OCI-LY1 (cell line): ENCODE measurements at regions not wholly inside any gene's neighbourhood (a gene's known extent, or its start where the extent isn't known, plus 50 kb on each side); places are given as distances from the start of the nearest gene placed in this dataset.
"Not testable (repeated sequence)": the region's sequence is repeated elsewhere in the genome, so short reads cannot be mapped to it uniquely, and the experiment has no call there.

Source experiments
- H2AFZ ChIP-seq: fragments of 200-600 bp; sonication (generic), shearing (Covaris generic); 2 replicates; pipeline ENCODE4 v1.6.0; 2014; ENCODE audit warnings: antibody characterized with exemption, mild to moderate bottlenecking, low read length
- H3F3A ChIP-seq: fragments of 200-600 bp; sonication (generic), shearing (Covaris generic); 2 replicates; pipeline ENCODE4 v1.6.0; 2014; ENCODE audit warnings: mild to moderate bottlenecking, antibody characterized with exemption, low read length, moderate library complexity; ENCODE audit not compliant: insufficient read depth
- H3K27ac ChIP-seq: fragments of 200-600 bp; sonication (generic); 2 replicates; pipeline ENCODE4 v1.5.1; 2014; ENCODE audit warnings: low read length, mixed run types, mild to moderate bottlenecking, low read depth; ENCODE audit not compliant: poor library complexity, severe bottlenecking
- H3K27me3 ChIP-seq: fragments of 200-600 bp; sonication (generic); 2 replicates; pipeline ENCODE4 v1.6.0; 2014; ENCODE audit warnings: antibody characterized with exemption, mild to moderate bottlenecking, low read length, moderate library complexity; ENCODE audit not compliant: insufficient read depth
- H3K36me3 ChIP-seq: fragments of 200-600 bp; sonication (generic); 2 replicates; pipeline ENCODE4 v1.6.1; 2014; ENCODE audit warnings: mild to moderate bottlenecking, antibody characterized with exemption, low read length, moderate library complexity, mixed read lengths; ENCODE audit not compliant: insufficient read depth
- H3K4me1 ChIP-seq: fragments of 200-600 bp; sonication (generic); 2 replicates; pipeline ENCODE4 v1.5.1; 2014; ENCODE audit warnings: mild to moderate bottlenecking, low read length, moderate library complexity; ENCODE audit not compliant: insufficient read depth, severe bottlenecking
- H3K4me2 ChIP-seq: fragments of 200-600 bp; sonication (generic), shearing (Covaris generic); 2 replicates; pipeline ENCODE4 v1.6.1; 2014; ENCODE audit warnings: low read length
- H3K4me3 ChIP-seq: fragments of 200-600 bp; sonication (generic); 2 replicates; pipeline ENCODE4 v1.5.1; 2014; ENCODE audit warnings: low read length, low read depth, mild to moderate bottlenecking, mixed read lengths; ENCODE audit not compliant: poor library complexity, severe bottlenecking
- H3K79me2 ChIP-seq: fragments of 200-600 bp; shearing (Covaris generic); 2 replicates; pipeline ENCODE4 v1.6.1; 2016; ENCODE audit warnings: mixed run types, low read length, mixed read lengths; ENCODE audit not compliant: insufficient read depth
- H3K9ac ChIP-seq: fragments of 200-600 bp; sonication (generic), shearing (Covaris generic); 2 replicates; pipeline ENCODE4 v1.6.1; 2014; ENCODE audit warnings: mild to moderate bottlenecking, low read length, mixed read lengths
- H3K9me2 ChIP-seq: fragments of 200-600 bp; sonication (generic), shearing (Covaris generic); 2 replicates; pipeline ENCODE4 v1.6.1; 2014; ENCODE audit warnings: low read depth, mild to moderate bottlenecking, low read length, mixed read lengths
- H3K9me3 ChIP-seq: fragments of 200-600 bp; shearing (Covaris generic); 2 replicates; pipeline ENCODE4 v1.6.1; 2014; ENCODE audit warnings: low read length, mixed read lengths
- H4K20me1 ChIP-seq: fragments of 200-600 bp; sonication (generic), shearing (Covaris generic); 2 replicates; pipeline ENCODE4 v1.6.0; 2016; ENCODE audit warnings: mild to moderate bottlenecking, low read length; ENCODE audit not compliant: insufficient read depth
- CTCF ChIP-seq: fragments of 200-600 bp; sonication (generic), shearing (Covaris generic); IDR thresholded peaks from 2 replicates; pipeline ENCODE4 v1.5.1; 2017; ENCODE audit warnings: mild to moderate bottlenecking, antibody characterized with exemption, low read length, moderate library complexity, mixed read lengths
- EZH2 ChIP-seq: fragments of 200-600 bp; sonication (generic), shearing (Covaris generic); IDR thresholded peaks from 2 replicates; pipeline ENCODE4 v1.8.0; 2017; ENCODE audit warnings: borderline replicate concordance, mixed run types, mild to moderate bottlenecking, antibody characterized with exemption, low read length, moderate library complexity, mixed read lengths

DNA sequence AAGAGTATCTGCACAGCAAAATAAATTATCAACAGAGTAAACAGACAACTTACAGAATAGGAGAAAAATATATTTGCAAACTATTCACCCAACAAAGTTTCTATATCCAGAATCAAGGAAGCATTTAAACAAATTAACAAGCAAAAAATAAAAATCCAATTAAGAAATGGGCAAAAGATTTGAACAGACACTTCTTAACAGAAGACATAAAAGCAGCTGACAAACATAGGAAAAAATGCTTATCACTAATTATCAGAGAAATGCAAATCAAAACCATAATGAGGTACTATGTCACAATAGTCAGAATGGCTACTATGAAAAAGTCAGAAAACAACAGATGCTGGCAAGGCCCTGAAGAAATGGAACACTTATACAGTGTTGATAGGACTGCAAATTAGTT lies 434.2 kb upstream of the ADGRB3 start:
- Histone ChIP-seq H3K79me2 (no peaks in the 10 kb centered on the region), H3K4me2 (no peak overlapping the region), H3K9ac (no peak overlapping the region), H3K27ac (no peak overlapping the region), H3K36me3 (no peaks in the 10 kb centered on the region), H3K27me3 (no peaks in the 10 kb centered on the region), H3F3A (no peaks in the 10 kb centered on the region), H2AFZ (no peak overlapping the region), H3K9me2 (no peaks in the 10 kb centered on the region), H3K4me1 (no peaks in the 10 kb centered on the region), H3K9me3 (no peaks in the 10 kb centered on the region; the same call in 1 of the 2 replicates), H3K4me3 (no peak overlapping the region), H4K20me1 (no peaks in the 10 kb centered on the region)
- TF ChIP-seq EZH2 (no peak), CTCF (no peak)

DNA sequence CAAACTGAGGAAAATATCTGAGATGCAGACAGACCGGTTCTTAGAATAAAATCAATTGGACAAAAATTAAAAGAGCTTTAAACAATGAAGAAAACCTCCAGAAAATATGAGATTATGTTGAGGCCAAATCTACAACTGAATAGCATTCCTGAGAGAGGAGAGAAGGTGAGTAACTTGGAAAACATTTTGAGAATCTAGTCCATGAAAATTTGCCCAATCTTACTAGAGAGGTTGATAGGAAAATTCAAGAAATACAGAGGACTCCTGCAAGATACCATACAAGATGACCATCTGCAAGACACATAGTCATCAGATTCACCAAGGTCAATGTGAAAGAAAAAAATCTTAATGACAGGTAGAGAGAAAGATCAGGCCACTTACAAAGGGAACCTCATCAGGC lies 437.7 kb upstream of the ADGRB3 start:
- no peaks in the 10 kb centered on the region for H3K27me3 ChIP-seq
- H3K36me3 ChIP-seq = no peaks in the 10 kb centered on the region
- H2AFZ ChIP-seq = peak overlapping the region; percentile 91
- no peak overlapping the region for H3K4me2 ChIP-seq
- H4K20me1 ChIP-seq = no peaks in the 10 kb centered on the region
- H3F3A ChIP-seq = no peaks in the 10 kb centered on the region
- no peak overlapping the region for H3K4me3 ChIP-seq
- no peaks in the 10 kb centered on the region; the same call in 1 of the 2 replicates for H3K9me3 ChIP-seq
- TF ChIP-seq CTCF = no peak
- no peak for TF ChIP-seq EZH2
- H3K9me2 ChIP-seq = no peaks in the 10 kb centered on the region
- H3K79me2 ChIP-seq = no peaks in the 10 kb centered on the region
- no peak overlapping the region for H3K27ac ChIP-seq
- no peak overlapping the region for H3K9ac ChIP-seq
- no peaks in the 10 kb centered on the region for H3K4me1 ChIP-seq

DNA sequence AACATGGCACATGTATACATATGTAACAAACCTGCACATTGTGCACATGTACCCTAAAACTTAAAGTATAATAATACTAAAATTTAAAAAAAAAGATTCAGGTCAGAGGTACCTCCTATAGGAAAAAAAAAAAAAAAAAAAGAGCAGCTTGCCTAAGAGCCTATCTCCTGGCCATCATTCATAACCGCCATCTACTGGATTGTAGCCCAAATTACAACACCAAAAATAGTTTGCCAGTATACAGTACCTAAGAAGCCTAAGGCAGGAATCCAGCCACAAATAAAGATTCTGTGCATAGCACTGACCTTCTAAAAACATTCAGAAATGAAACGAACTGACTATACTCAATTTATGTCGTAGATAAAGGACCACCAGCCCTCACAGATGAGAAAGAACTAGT lies 438.4 kb upstream of the ADGRB3 start:
- no peaks in the 10 kb centered on the region for H3K4me1 ChIP-seq
- H3K4me2 ChIP-seq = no peak overlapping the region
- no peaks in the 10 kb centered on the region; the same call in 1 of the 2 replicates for H3K9me3 ChIP-seq
- peak overlapping the region; percentile 91 for H2AFZ ChIP-seq
- no peaks in the 10 kb centered on the region for H3K36me3 ChIP-seq
- no peak overlapping the region for H3K27ac ChIP-seq
- H3K79me2 ChIP-seq = no peaks in the 10 kb centered on the region
- no peaks in the 10 kb centered on the region for H4K20me1 ChIP-seq
- H3K9me2 ChIP-seq = no peaks in the 10 kb centered on the region
- no peak overlapping the region for H3K9ac ChIP-seq
- TF ChIP-seq EZH2 (no peak), CTCF (peak; percentile 63)
- no peak overlapping the region for H3K4me3 ChIP-seq
- H3K27me3 ChIP-seq = no peaks in the 10 kb centered on the region
- no peaks in the 10 kb centered on the region for H3F3A ChIP-seq

DNA sequence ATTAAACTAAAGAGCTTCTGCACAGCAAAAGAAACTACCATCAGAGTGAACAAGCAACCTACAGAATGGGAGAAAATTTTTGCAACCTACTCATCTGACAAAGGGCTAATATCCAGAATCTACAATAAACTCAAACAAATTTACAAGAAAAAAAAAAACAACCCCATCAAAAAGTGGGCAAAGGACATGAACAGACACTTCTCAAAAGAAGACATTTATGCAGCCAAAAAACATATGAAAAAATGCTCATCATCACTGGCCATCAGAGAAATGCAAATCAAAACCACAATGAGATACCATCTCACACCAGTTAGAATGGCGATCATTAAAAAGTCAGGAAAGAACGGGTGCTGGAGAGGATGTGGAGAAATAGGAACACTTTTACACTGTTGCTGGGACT lies 439.3 kb upstream of the ADGRB3 start:
- H3K9me3 ChIP-seq, H3K4me3 ChIP-seq, H3K27ac ChIP-seq, H4K20me1 ChIP-seq, H3K79me2 ChIP-seq, H3K36me3 ChIP-seq, H3K9ac ChIP-seq, H3K4me1 ChIP-seq, H2AFZ ChIP-seq, H3K27me3 ChIP-seq, H3K4me2 ChIP-seq, H3F3A ChIP-seq, H3K9me2 ChIP-seq: not testable (repeated sequence)
